Nephron progenitor cell (in vitro differentiated cells): ENCODE measurements at regions not wholly inside any gene's neighbourhood (a gene's known extent, or its start where the extent isn't known, plus 50 kb on each side); places are given as distances from the start of the nearest gene placed in this dataset.
A peak's percentile ranks its signal among the peaks of the same experiment; 100 is the strongest.

ENCODE experiments used
- DNase-seq: peaks from one replicate; pipeline ENCODE4 v3.0.0; 2021
- H3K27ac Mint-ChIP-seq: 2 replicates; pipeline ENCODE4 v1.8.0; 2021; ENCODE audit warnings: mild to moderate bottlenecking, moderate library complexity, mixed read lengths
- H3K27me3 Mint-ChIP-seq: 2 replicates; pipeline ENCODE4 v1.8.0; 2021; ENCODE audit warnings: mild to moderate bottlenecking, low read depth, mixed read lengths; ENCODE audit not compliant: poor library complexity
- H3K36me3 Mint-ChIP-seq: 2 replicates; pipeline ENCODE4 v1.8.0; 2021; ENCODE audit warnings: low read depth, mixed read lengths
- H3K4me1 Mint-ChIP-seq: 2 replicates; pipeline ENCODE4 v1.8.0; 2021; ENCODE audit warnings: mixed read lengths
- H3K4me3 Mint-ChIP-seq: 2 replicates; pipeline ENCODE4 v1.8.0; 2021; ENCODE audit warnings: mild to moderate bottlenecking, moderate library complexity, mixed read lengths
- H3K9me3 Mint-ChIP-seq: 2 replicates; pipeline ENCODE4 v1.8.0; 2021; ENCODE audit warnings: mild to moderate bottlenecking, moderate library complexity, mixed read lengths
- CTCF ChIP-seq: fragments of 200-600 bp; sonication (generic); IDR thresholded peaks from 2 replicates; pipeline ENCODE4 v1.5.0; 2021; ENCODE audit warnings: antibody characterized with exemption

GRCh38 chr15:31774045-31774444, 256.3 kb upstream of the CHRNA7 start:
- Mint-ChIP-seq H3K27ac (no peak overlapping the region), H3K4me1 (peaks cover 5% of the 10 kb centered on the region), H3K36me3 (no peaks in the 10 kb centered on the region), H3K27me3 (no peaks in the 10 kb centered on the region), H3K4me3 (no peak overlapping the region), H3K9me3 (no peaks in the 10 kb centered on the region)
- TF ChIP-seq CTCF: no peak
- no peak for DNase-seq

GRCh38 chr15:31776039-31776438, 254.3 kb upstream of the CHRNA7 start:
- H3K4me1 Mint-ChIP-seq: peaks cover 5% of the 10 kb centered on the region
- no peaks in the 10 kb centered on the region for H3K36me3 Mint-ChIP-seq
- H3K4me3 Mint-ChIP-seq: no peak overlapping the region
- TF ChIP-seq CTCF: no peak
- H3K27ac Mint-ChIP-seq: no peak overlapping the region
- DNase-seq: no peak
- no peaks in the 10 kb centered on the region for H3K9me3 Mint-ChIP-seq
- H3K27me3 Mint-ChIP-seq: no peaks in the 10 kb centered on the region

- TF ChIP-seq CTCF: no peak
- Mint-ChIP-seq H3K4me3 (no peak overlapping the region), H3K9me3 (no peaks in the 10 kb centered on the region), H3K4me1 (peaks cover 5% of the 10 kb centered on the region), H3K27ac (no peak overlapping the region), H3K27me3 (peaks cover 4% of the 10 kb centered on the region), H3K36me3 (no peaks in the 10 kb centered on the region)
- no peak for DNase-seq
Measured at GRCh38 chr15:31781261-31781660, 249.1 kb upstream of the CHRNA7 start.

GRCh38 chr15:31782016-31782783, 248.1 kb upstream of the CHRNA7 start:
- H3K27me3 Mint-ChIP-seq: peaks cover 4% of the 10 kb centered on the region
- DNase-seq: no peak
- peaks cover 5% of the 10 kb centered on the region for H3K4me1 Mint-ChIP-seq
- TF ChIP-seq CTCF: no peak
- no peaks in the 10 kb centered on the region for H3K36me3 Mint-ChIP-seq
- H3K9me3 Mint-ChIP-seq: no peaks in the 10 kb centered on the region
- no peak overlapping the region for H3K27ac Mint-ChIP-seq
- no peak overlapping the region for H3K4me3 Mint-ChIP-seq

- H3K9me3 Mint-ChIP-seq: no peaks in the 10 kb centered on the region
Measured at GRCh38 chr15:31782951-31783350, 247.4 kb upstream of the CHRNA7 start.

More at GRCh38 chr15:31782951-31783350, 247.4 kb upstream of the CHRNA7 start:
- Mint-ChIP-seq H3K27ac (peak overlapping the region; percentile 7), H3K36me3 (no peaks in the 10 kb centered on the region), H3K27me3 (peaks cover 4% of the 10 kb centered on the region), H3K4me3 (no peak overlapping the region), H3K4me1 (peaks cover 5% of the 10 kb centered on the region)
- no peak for DNase-seq
- TF ChIP-seq CTCF: no peak
